Neural cell (in vitro differentiated cells): ENCODE measurements at regions not wholly inside any gene's neighbourhood (a gene's known extent, or its start where the extent isn't known, plus 50 kb on each side); places are given as distances from the start of the nearest gene placed in this dataset.
A peak's percentile ranks its signal among the peaks of the same experiment; 100 is the strongest.

Source experiments
- H2AFZ ChIP-seq: fragments of 200-600, 300-800 bp; sonication (generic), shearing (Covaris generic); 2 replicates; pipeline ENCODE4 v1.6.0; 2014; ENCODE audit warnings: low read depth, mild to moderate bottlenecking, antibody characterized with exemption, low read length, moderate library complexity
- H3F3A ChIP-seq: fragments of 200-600 bp; shearing (Covaris generic); 2 replicates; pipeline ENCODE4 v1.6.1; 2016; ENCODE audit warnings: mild to moderate bottlenecking, moderate library complexity, mixed read lengths, antibody characterized with exemption, low read length; ENCODE audit not compliant: insufficient read depth, poor library complexity, severe bottlenecking
- H3K27ac ChIP-seq: fragments of 200-600, 300-800 bp; sonication (generic), shearing (Covaris generic); 2 replicates; pipeline ENCODE4 v1.5.1; 2014; ENCODE audit warnings: mild to moderate bottlenecking, low read length, moderate library complexity
- H3K27me3 ChIP-seq: fragments of 300-800, 200-600 bp; sonication (generic), shearing (Covaris generic); 2 replicates; pipeline ENCODE4 v1.6.0; 2014; ENCODE audit warnings: mild to moderate bottlenecking, low read depth, low read length, moderate library complexity; ENCODE audit not compliant: insufficient read depth
- H3K36me3 ChIP-seq: fragments of 300-800, 200-600 bp; sonication (generic), shearing (Covaris generic); 2 replicates; pipeline ENCODE4 v1.5.1; 2014; ENCODE audit warnings: mild to moderate bottlenecking, antibody characterized with exemption, low read length, moderate library complexity; ENCODE audit not compliant: insufficient read depth
- H3K4me2 ChIP-seq: fragments of 300-800, 200-600 bp; sonication (generic), shearing (Covaris generic); 2 replicates; pipeline ENCODE4 v1.6.0; 2014; ENCODE audit warnings: mild to moderate bottlenecking, low read length
- H3K4me3 ChIP-seq: fragments of 300-800, 200-600 bp; sonication (generic), shearing (Covaris generic); 2 replicates; pipeline ENCODE4 v1.5.1; 2014; ENCODE audit warnings: mild to moderate bottlenecking, low read length, moderate library complexity
- H3K79me2 ChIP-seq: fragments of 200-600 bp; shearing (Covaris generic); replicated peaks from 2 replicates; pipeline ENCODE4 v1.6.0; 2014; ENCODE audit warnings: mild to moderate bottlenecking, low read length, moderate library complexity; ENCODE audit not compliant: insufficient read depth
- H3K9ac ChIP-seq: fragments of 300-800, 200-600 bp; sonication (generic), shearing (Covaris generic); 2 replicates; pipeline ENCODE4 v1.6.1; 2016; ENCODE audit warnings: mild to moderate bottlenecking, low read length, mixed read lengths
- H3K9me2 ChIP-seq: fragments of 200-600 bp; shearing (Covaris generic); 2 replicates; pipeline ENCODE4 v1.6.1; 2016; ENCODE audit warnings: mild to moderate bottlenecking, low read length, mixed read lengths; ENCODE audit not compliant: insufficient read depth
- H3K9me3 ChIP-seq: fragments of 200-600, 300-800 bp; sonication (generic), shearing (Covaris generic); 2 replicates; pipeline ENCODE4 v1.6.1; 2016; ENCODE audit warnings: mild to moderate bottlenecking, mixed run types, low read length, moderate library complexity, mixed read lengths
- H4K20me1 ChIP-seq: fragments of 200-600 bp; shearing (Covaris generic); 2 replicates; pipeline ENCODE4 v1.6.1; 2016; ENCODE audit warnings: mild to moderate bottlenecking, mixed run types; ENCODE audit not compliant: insufficient read depth
- CTCF ChIP-seq: fragments of 450-650 bp; IDR thresholded peaks from 2 replicates; pipeline ENCODE4 v1.5.1; 2014; ENCODE audit warnings: antibody characterized with exemption, mild to moderate bottlenecking, moderate library complexity; ENCODE audit not compliant: poor library complexity, severe bottlenecking
- EP300 ChIP-seq: fragments of 450-650 bp; conservative IDR thresholded peaks from 2 replicates; pipeline ENCODE4 v1.6.1; 2014; ENCODE audit warnings: antibody characterized with exemption, mild to moderate bottlenecking, moderate library complexity; ENCODE audit not compliant: poor library complexity, severe bottlenecking
- EZH2 ChIP-seq: fragments of 200-600, 300-800 bp; shearing (Covaris generic), sonication (generic); IDR thresholded peaks from 2 replicates; pipeline ENCODE4 v1.6.1; 2014; ENCODE audit warnings: antibody characterized with exemption, low read length, borderline replicate concordance, mild to moderate bottlenecking; ENCODE audit not compliant: insufficient read depth, poor library complexity, severe bottlenecking
- MXI1 ChIP-seq: fragments of 450-650 bp; conservative IDR thresholded peaks from 2 replicates; pipeline ENCODE4 v1.6.1; 2014; ENCODE audit warnings: antibody characterized with exemption, mild to moderate bottlenecking; ENCODE audit not compliant: poor library complexity, severe bottlenecking
- POLR2AphosphoS5 ChIP-seq: IDR thresholded peaks from 2 replicates; pipeline ENCODE4 v1.6.1; 2012
- RAD21 ChIP-seq: fragments of 450-650 bp; conservative IDR thresholded peaks from 2 replicates; pipeline ENCODE4 v1.6.1; 2014; ENCODE audit warnings: antibody characterized with exemption, mild to moderate bottlenecking, moderate library complexity
- REST ChIP-seq: IDR thresholded peaks from 2 replicates; pipeline ENCODE4 v1.6.1; 2012; ENCODE audit warnings: borderline replicate concordance
- SMC3 ChIP-seq: fragments of 450-650 bp; conservative IDR thresholded peaks from 2 replicates; pipeline ENCODE4 v1.6.1; 2014; ENCODE audit warnings: antibody characterized with exemption, mild to moderate bottlenecking, moderate library complexity; ENCODE audit not compliant: poor library complexity
- TAF1 ChIP-seq: IDR thresholded peaks from 2 replicates; pipeline ENCODE4 v1.6.1; 2012; ENCODE audit warnings: low read depth

- peak overlapping the region; percentile 71 for H3K27ac ChIP-seq
Measured at GRCh38 chr5:71782771-71783770, 64.0 kb downstream of the CARTPT start.

More at GRCh38 chr5:71782771-71783770, 64.0 kb downstream of the CARTPT start:
- H3K9me2 ChIP-seq, result no peaks in the 10 kb centered on the region
- H3K27me3 ChIP-seq, result no peaks in the 10 kb centered on the region
- H3F3A ChIP-seq, result no peaks in the 10 kb centered on the region
- peak overlapping the region; percentile 55 for H3K9ac ChIP-seq
- TF ChIP-seq REST (peak; percentile 18), POLR2AphosphoS5 (peak; percentile 16), EP300 (peak; percentile 65), CTCF (peak; percentile 96), RAD21 (peak; percentile 98), SMC3 (peak; percentile 99), MXI1 (peak; percentile 67), TAF1 (no peak), EZH2 (no peak)
- peak overlapping the region; percentile 47 for H2AFZ ChIP-seq
- H3K4me2 ChIP-seq, result peak overlapping the region; percentile 46
- no peaks in the 10 kb centered on the region for H4K20me1 ChIP-seq
- no peaks in the 10 kb centered on the region for H3K9me3 ChIP-seq
- H3K36me3 ChIP-seq, result no peaks in the 10 kb centered on the region
- peaks cover 57% of the 10 kb centered on the region for H3K79me2 ChIP-seq
- peak overlapping the region; percentile 41 for H3K4me3 ChIP-seq
